GF-D8 (cell line): ENCODE measurements at regions not wholly inside any gene's neighbourhood (a gene's known extent, or its start where the extent isn't known, plus 50 kb on each side); places are given as distances from the start of the nearest gene placed in this dataset.
"Not testable (repeated sequence)": the region's sequence is repeated elsewhere in the genome, so short reads cannot be mapped to it uniquely, and the experiment has no call there.

ENCODE experiments used
- DNase-seq: peaks from one replicate; lab custom pipeline; 2025; lab: John Stamatoyannopoulos, UW

GRCh38 chrX:129361576-129361975 is 161.7 kb downstream of the SMARCA1 start:
- DNase-seq, result no peak

GRCh38 chrX:129360175-129360574 is 163.1 kb downstream of the SMARCA1 start:
- no peak for DNase-seq

GRCh38 chrX:129359269-129359668 is 164.0 kb downstream of the SMARCA1 start:
- DNase-seq, result no peak

- not testable (repeated sequence) for DNase-seq
Measured at GRCh38 chrX:129357428-129357827, 165.9 kb downstream of the SMARCA1 start.

GRCh38 chrX:129347291-129347690 is 176.0 kb downstream of the SMARCA1 start:
- DNase-seq, result no peak

GRCh38 chrX:129346574-129346973 is 176.7 kb downstream of the SMARCA1 start:
- no peak for DNase-seq

GRCh38 chrX:129337264-129337663 is 186.0 kb downstream of the SMARCA1 start:
- not testable (repeated sequence) for DNase-seq

- DNase-seq, result peak; percentile 58
Measured at GRCh38 chrX:129323115-129323514, 200.2 kb downstream of the SMARCA1 start.

- DNase-seq, result peak; percentile 6
Measured at GRCh38 chrX:129318375-129318774, 204.9 kb downstream of the SMARCA1 start.

- DNase-seq, result no peak
Measured at GRCh38 chrX:129316461-129316860, 206.8 kb downstream of the SMARCA1 start.

GRCh38 chrX:129310000-129310399 is 213.3 kb downstream of the SMARCA1 start:
- no peak for DNase-seq

GRCh38 chrX:129262912-129263311 is 260.4 kb downstream of the SMARCA1 start:
- no peak for DNase-seq

- not testable (repeated sequence) for DNase-seq
Measured at GRCh38 chrX:129255516-129255915, 267.8 kb downstream of the SMARCA1 start.

GRCh38 chrX:129249563-129249962 is 273.7 kb downstream of the SMARCA1 start:
- DNase-seq, result no peak

- DNase-seq, result no peak
Measured at GRCh38 chrX:129247642-129248041, 275.6 kb downstream of the SMARCA1 start.

GRCh38 chrX:129239371-129239770 is 283.9 kb downstream of the SMARCA1 start:
- DNase-seq, result no peak

GRCh38 chrX:129238011-129238410 is 285.3 kb downstream of the SMARCA1 start:
- DNase-seq, result no peak

GRCh38 chrX:129235903-129236302 is 287.4 kb downstream of the SMARCA1 start:
- DNase-seq, result no peak

- no peak for DNase-seq
Measured at GRCh38 chrX:129233786-129234185, 289.5 kb downstream of the SMARCA1 start.

- no peak for DNase-seq
Measured at GRCh38 chrX:129230850-129231512, 292.3 kb downstream of the SMARCA1 start.

- DNase-seq, result no peak
Measured at GRCh38 chrX:129230168-129230567, 293.1 kb downstream of the SMARCA1 start.

GRCh38 chrX:129227366-129227765 is 295.9 kb downstream of the SMARCA1 start:
- no peak for DNase-seq

- no peak for DNase-seq
Measured at GRCh38 chrX:129193357-129193756, 329.9 kb downstream of the SMARCA1 start.

GRCh38 chrX:129188231-129188630 is 335.1 kb downstream of the SMARCA1 start:
- no peak for DNase-seq
